HEK293 (cell line): ENCODE measurements at regions not wholly inside any gene's neighbourhood (a gene's known extent, or its start where the extent isn't known, plus 50 kb on each side); places are given as distances from the start of the nearest gene placed in this dataset.

Source experiments
- CTCF ChIP-seq: fragments of 450-650 bp; formaldehyde crosslinking; IDR thresholded peaks from 2 replicates; pipeline ENCODE4 v1.5.1; 2016; ENCODE audit warnings: missing biosample characterization, missing genetic modification characterization
- SETDB1 ChIP-seq: IDR thresholded peaks from one replicate; pipeline ENCODE4 v1.6.1; 2017; ENCODE audit warnings: mild to moderate bottlenecking, low read length, moderate library complexity, mixed read lengths; ENCODE audit not compliant: insufficient read length
- ZBTB21 ChIP-seq: fragments of 450-650 bp; formaldehyde crosslinking; IDR thresholded peaks from 2 replicates; pipeline ENCODE4 v1.5.1; 2017; ENCODE audit warnings: missing biosample characterization, missing genetic modification characterization
- ZNF292 ChIP-seq: fragments of 450-650 bp; formaldehyde crosslinking; IDR thresholded peaks from 2 replicates; pipeline ENCODE4 v1.5.1; 2016; ENCODE audit warnings: low read depth, missing biosample characterization, missing genetic modification characterization, borderline replicate concordance
- ZSCAN30 ChIP-seq: fragments of 450-650 bp; IDR thresholded peaks from 2 replicates; pipeline ENCODE4 v1.5.1; 2018; ENCODE audit warnings: missing biosample characterization, mild to moderate bottlenecking, missing genetic modification characterization, moderate library complexity

GRCh38 chr1:81430236-81430938 lies 370.3 kb upstream of the ADGRL2 start:
- no peak for TF ChIP-seq ZBTB21
- no peak for TF ChIP-seq CTCF (tag by site-specific recombination)
- TF ChIP-seq ZSCAN30, result no peak
- TF ChIP-seq ZNF292 (tag by site-specific recombination), result no peak
- TF ChIP-seq SETDB1, result no peak
